HG03280 (cell line): ENCODE measurements at regions not wholly inside any gene's neighbourhood (a gene's known extent, or its start where the extent isn't known, plus 50 kb on each side); places are given as distances from the start of the nearest gene placed in this dataset.
A peak's percentile ranks its signal among the peaks of the same experiment; 100 is the strongest.

Experiments
- ATAC-seq: cut with Tn5 transposase; IDR thresholded peaks from one replicate; pipeline ENCODE4 v1.9.1; 2021; ENCODE audit warnings: mild to moderate bottlenecking, moderate library complexity; ENCODE audit not compliant: unreplicated experiment

DNA sequence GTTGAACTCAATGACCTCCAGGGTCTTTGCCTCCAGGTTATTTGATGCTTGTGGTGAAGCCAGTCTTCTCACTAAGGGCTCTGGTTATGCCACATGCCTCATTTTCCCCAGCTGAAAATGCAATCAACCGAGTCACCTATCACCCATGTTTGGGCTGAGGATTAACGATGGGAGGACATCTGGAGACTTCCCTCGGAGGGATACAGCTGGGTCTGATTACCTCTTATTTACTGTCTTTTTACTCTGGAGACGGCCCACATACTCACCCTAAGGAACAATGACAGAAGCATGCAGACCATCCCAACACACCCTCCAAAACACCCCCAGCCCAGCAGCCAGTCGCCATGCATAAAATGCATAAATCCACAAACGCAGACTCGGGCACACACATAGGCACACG is 187.4 kb downstream of the OPA1 start:
- no peak for ATAC-seq

GRCh38 chr3:193780810-193781478 is 187.9 kb downstream of the OPA1 start:
- ATAC-seq: no peak

DNA sequence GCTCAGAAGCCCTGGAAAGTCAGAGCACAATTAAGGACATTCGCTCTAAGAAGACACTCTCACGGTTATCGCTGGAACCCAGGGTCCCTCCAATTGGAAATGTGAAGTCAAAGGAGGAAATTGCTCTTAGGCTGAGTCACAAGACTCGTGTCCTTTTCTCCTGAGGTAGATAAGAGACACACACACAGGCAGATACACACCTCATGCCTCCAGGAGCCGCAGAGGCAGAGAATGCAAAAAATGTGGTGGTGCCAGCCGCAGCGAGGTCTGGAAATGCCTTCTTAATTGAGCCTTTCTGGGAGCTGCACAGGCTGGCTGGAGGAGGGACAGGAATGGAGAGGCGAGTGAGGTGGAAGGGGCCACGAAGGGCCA is 189.3 kb downstream of the OPA1 start:
- ATAC-seq: no peak

GRCh38 chr3:193782747-193783146 is 189.7 kb downstream of the OPA1 start:
- ATAC-seq: no peak

DNA sequence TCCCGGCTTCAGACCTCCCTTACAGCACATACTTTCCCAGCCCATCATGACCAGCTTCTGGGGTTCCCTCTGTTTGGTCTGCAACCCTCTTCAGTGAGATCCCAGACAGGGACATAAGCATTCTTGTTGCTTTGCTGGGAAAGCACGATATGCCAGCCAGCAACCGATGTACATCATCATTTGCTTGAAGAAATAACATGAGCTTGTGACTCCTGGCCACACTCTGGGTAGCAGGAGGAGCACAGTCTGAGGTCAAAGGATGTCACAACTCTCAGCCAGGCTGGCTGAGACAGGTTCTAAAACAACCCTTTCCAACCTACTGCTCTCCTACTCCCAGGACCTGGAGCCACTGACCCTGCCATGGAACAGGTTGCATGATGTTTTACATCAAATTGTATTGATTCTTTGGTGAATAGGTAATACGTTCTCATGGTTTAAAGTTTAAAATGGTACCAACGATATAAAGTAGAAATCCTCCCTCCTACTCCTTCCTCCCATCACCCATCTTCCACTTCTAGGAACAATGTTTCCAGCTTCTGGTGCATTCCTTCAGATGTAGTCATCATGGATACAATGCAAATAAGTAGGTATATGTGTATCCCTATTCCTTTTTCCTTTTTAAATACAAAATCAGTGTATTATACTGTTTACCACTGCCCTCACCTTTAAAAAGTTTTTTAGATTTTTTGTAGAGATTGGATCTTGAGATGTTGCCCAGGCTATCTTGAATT is 190.3 kb downstream of the OPA1 start:
- ATAC-seq: no peak

GRCh38 chr3:193784822-193785221 is 191.8 kb downstream of the OPA1 start:
- no peak for ATAC-seq

DNA sequence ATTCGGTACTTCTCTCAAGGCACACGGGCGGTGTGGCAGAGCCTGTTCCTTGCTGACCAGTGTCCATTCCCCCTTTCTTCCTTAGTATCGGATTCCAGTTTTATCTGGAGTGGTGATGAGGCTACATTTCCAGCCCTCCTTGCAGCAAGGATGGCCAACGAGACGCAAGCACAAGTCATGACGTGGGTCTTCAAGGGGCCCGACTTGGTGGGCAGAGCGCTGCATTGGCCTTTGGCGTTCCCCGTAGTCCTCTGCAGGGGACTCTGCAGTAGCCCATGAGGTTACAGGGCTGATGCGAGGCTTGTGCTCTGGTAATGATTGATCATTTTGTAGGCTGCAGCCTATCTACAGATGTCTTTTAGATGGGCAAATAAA is 194.5 kb downstream of the OPA1 start:
- no peak for ATAC-seq

DNA sequence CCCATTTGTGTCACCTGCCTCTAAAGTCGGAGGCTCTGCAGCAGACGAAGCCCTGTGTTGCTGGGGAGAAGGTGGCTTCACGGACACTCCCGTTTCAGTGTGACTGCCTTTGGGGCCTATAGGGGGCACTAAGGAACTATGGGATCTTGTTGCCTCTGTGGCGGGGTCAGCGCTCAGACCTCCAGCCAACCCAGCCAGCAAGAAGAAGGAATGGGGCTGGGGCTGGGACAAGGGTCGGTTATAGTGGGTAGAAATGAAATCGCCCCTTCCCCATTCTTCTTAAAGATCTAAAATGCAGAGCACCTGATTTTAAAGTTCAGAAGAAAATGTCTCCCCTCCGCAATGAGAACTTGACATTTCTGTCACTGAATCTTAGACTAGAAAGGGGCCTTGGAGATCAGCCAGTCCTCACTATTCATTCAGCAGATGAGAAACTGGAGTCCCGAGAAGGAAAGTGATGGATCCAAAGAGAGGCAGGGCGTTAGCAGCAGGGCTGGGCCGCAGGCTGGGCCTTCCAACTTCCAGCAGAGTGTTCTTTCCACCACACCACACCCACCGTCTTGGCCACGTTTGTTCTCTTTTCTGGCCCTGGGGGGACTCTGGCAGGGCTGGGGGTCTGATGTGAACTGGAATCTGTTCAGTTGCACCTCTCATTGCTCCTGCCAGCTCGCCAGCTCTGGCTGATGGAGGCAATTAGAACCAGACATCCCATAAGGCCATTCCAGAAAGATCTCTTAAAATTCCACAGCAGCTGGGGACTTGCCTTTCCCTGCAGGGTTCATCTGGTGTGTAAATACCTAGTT is 195.4 kb downstream of the OPA1 start:
- peak; percentile 64 for ATAC-seq

DNA sequence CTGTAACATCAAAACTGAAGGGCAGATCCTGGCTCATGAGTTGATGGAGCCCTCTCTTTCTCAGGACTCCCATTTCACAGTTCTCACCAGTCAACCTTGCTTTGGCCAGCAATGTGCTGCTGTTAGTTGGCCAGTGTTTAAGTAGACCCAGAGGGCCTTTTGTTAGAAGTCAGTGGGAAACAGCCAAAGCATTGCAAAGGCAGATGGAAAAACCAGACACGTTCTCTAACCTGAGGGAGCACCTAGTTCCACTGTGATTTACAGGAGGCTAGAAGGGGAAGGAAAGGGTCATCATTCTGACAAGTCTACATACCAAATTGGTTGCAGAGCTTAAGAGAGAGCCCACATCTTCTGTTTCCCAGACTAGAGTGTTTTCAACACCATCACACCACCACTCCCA is 196.4 kb downstream of the OPA1 start:
- no peak for ATAC-seq

GRCh38 chr3:193790086-193790990 is 197.3 kb downstream of the OPA1 start:
- no peak for ATAC-seq

- ATAC-seq: no peak
Measured at GRCh38 chr3:193791041-193792032, 198.3 kb downstream of the OPA1 start.

GRCh38 chr3:193793123-193793522 is 200.1 kb downstream of the OPA1 start:
- no peak for ATAC-seq

DNA sequence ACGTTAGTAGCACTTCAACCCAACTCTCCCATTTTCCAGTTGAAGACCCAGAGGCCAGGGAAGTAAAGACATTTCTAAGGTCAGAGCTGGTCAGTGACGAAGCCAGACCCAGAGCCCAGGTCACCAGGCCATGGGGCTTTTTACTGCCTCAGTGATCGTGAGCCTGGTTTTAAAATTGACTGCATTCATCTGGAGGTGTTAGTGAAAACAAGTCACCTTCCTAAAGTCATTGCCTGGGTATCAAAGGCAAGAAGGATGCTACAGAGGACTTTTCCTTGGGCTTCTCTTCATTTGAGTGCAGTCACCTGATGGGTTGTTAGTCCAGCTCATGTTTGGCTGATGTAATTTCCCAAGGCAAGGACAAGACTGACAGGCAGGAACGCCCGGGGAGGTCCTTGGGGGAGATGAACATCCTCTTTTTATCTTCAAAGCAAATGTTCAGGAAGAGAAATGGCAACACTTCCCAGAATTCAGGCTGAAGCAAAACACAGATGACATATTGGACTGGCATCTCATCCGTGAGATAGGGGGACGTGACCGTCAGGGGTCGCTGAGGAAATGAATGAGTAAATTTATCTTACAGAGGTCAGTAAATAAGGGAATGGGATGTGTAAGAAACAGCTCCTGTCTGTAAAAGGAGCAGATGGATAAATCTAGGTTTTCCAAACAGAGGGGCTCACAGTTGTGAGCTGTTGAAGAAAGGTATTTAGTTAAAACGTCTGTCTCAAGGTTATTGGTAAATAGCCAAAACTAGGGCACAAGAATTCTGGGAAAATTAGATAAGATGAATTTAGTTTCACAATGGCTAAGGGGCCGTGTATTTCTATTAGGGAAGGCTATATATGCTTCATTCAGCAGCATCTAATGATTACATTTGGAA is 201.2 kb downstream of the OPA1 start:
- ATAC-seq: no peak

GRCh38 chr3:193795062-193795690 is 202.2 kb downstream of the OPA1 start:
- no peak for ATAC-seq

- ATAC-seq: no peak
Measured at GRCh38 chr3:193796089-193796488, 203.1 kb downstream of the OPA1 start.

DNA sequence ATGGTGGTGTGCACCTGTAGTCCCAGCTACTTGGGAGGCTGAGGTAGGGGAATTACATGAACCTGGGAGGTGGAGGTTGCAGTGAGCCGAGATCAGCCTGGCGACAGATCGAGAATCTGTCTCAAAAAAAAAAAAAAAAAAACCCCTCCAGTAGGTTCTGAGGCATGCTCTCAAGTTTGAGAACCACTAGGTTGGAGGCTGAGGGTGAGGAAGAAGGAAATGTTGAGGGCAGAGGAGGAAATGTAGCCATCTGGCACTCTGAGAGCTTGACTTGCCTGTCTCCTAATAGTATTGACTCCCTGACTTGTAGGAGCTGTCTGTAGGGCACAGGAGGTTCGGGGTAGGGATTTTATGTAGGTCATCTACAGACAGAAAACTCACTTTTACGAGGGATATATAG is 204.6 kb downstream of the OPA1 start:
- ATAC-seq: no peak

GRCh38 chr3:193798051-193798450 is 205.0 kb downstream of the OPA1 start:
- no peak for ATAC-seq
